Omental fat pad (tissue), 3 donors: ENCODE measurements at regions not wholly inside any gene's neighbourhood (a gene's known extent, or its start where the extent isn't known, plus 50 kb on each side); places are given as distances from the start of the nearest gene placed in this dataset.

ENCODE experiments used
- ATAC-seq: fragments of 150-250 bp; one replicate; pipeline ENCODE4 v1.9.1; 2016; ENCODE audit warnings: mild to moderate bottlenecking, moderate library complexity; ENCODE audit not compliant: low FRiP score
- DNase-seq: peaks from one replicate; pipeline ENCODE4 v3.0.0-alpha.2; 2019; ENCODE audit warnings: low spot score
- TF ChIP-seq, protein P1 (sequence below), 3 donors: fragments of 450-650 bp; IDR thresholded peaks; one replicate each; pipeline ENCODE4 v1.5.1; 2016 to 2017; ENCODE audit warnings: antibody characterized with exemption in 3 of 3, mild to moderate bottlenecking in 3 of 3, moderate library complexity in 2 of 3

DNA sequence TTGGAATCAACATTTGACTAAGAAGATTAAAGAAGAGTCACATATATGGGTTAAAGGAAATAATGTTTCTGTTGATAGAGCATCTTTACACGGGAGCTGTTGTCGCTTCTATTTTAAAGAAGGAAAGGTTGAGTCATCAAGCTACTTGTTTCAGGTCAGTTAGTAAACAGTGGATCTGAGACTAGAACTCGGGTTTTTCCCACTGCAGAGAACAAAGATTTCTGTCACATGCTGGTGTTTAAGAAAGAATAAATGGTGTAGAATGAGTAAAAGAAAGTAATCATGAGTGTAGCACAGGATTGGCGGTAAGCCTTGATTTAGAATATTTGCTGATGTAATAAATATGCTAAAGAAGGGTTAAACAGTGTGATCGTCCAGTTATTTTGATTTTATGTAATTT is 455.5 kb downstream of the AEBP2 start:
- TF ChIP-seq, protein P1, sequence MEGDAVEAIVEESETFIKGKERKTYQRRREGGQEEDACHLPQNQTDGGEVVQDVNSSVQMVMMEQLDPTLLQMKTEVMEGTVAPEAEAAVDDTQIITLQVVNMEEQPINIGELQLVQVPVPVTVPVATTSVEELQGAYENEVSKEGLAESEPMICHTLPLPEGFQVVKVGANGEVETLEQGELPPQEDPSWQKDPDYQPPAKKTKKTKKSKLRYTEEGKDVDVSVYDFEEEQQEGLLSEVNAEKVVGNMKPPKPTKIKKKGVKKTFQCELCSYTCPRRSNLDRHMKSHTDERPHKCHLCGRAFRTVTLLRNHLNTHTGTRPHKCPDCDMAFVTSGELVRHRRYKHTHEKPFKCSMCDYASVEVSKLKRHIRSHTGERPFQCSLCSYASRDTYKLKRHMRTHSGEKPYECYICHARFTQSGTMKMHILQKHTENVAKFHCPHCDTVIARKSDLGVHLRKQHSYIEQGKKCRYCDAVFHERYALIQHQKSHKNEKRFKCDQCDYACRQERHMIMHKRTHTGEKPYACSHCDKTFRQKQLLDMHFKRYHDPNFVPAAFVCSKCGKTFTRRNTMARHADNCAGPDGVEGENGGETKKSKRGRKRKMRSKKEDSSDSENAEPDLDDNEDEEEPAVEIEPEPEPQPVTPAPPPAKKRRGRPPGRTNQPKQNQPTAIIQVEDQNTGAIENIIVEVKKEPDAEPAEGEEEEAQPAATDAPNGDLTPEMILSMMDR (IDR thresholded peaks at IDR 0.05) = no peak
- ATAC-seq (no peak), DNase-seq (no peak)

DNA sequence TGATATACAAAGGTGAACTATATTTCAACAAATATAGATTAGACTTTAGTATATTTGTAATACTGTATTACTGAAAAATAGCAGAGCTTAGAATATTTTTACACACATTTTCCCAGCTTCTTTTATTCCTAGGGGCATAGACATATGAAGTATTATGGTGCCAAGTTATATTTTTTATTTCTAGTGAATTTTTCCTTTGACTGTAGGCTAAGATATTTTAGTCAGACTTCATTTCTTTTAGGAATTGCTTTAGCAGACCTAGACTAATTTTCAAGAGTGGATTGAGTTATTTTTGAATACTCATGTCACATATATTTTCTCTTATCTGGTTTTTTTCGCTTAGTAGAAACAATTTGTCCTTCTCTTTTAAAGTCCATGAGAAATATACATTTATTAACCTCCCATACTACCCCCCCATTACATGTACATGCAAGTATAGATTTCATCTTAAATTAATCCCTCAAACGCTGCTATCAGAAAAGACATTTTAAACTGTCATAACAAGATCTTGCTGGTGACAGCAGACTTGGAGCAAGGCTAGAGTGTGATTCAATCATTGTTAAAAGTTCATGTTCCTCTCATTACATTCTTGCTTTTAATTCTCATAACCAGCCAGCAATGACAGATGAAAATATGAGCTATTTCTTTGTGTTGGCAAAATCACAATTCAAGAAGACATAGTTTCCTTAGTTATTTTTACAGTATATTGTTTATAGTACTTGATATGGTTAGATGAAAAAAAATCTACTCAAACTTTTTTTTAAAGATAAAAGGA is 456.1 kb downstream of the AEBP2 start:
- ATAC-seq = no peak
- TF ChIP-seq, protein P1 (IDR thresholded peaks at IDR 0.05) = no peak
- no peak for DNase-seq

DNA sequence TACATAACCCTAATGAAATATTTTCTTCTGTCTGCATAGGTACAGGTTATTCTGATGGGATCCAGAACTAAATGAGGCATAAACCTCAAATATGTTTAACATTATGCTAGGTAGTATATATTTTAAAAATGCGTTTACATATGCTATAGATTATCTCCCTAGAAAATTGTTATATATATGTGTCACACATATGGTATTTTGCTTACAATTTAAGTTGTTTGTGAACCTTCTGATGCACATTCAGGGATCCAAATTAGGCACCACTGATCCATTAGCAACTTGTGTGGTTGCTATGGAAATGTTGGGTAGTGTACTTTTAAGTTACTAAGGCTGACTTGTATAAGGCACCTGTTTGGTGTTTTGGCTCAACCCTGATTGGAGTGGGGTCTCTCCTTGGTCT is 456.7 kb downstream of the AEBP2 start:
- ATAC-seq (no peak), DNase-seq (no peak)
- TF ChIP-seq, protein P1 (IDR thresholded peaks at IDR 0.05) = no peak

DNA sequence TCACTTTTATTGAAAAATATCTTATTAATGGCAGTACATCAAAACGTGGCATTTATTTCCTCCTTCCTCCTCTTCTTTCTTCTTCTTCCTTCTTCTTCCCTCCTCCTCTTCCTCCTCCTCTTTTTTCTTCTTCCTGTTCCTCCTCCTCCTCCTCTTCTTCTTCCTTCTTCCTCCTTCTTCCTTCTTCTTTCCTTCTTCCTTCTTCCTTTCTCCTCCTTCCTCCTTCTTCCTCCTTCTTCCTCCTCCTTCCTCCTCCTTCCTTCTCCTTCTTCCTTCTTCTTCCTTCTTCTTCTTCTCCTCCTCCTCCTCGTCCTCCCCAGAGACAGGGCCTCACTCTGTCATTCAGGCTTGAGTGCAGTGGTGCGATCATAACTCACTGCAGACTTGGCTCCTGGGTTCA is 457.2 kb downstream of the AEBP2 start:
- TF ChIP-seq, protein P1 (IDR thresholded peaks at IDR 0.05) = no peak
- no peak for DNase-seq
- no peak for ATAC-seq

DNA sequence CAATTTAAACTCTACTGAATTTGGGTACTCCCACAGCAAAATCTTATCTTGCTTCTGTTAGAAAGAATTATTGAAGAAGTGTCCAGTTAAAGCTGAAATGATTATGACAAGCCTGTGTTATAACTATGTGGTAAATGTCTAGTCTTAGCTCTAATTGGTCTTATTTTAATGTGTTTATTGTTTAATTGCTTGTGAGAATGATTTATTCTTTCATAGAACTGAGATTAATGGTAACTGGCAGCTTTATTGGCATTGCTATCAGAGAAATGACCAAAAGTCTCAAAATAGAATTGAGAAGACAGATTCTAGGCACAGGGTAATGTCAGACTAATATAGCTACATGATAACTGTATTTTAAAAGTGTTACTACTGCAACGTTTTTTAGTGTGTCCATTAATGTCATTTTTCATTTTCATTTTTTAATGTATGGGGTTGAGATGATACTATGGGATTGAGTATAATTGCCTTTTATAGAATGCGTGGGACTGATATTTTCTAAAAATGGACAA is 458.7 kb downstream of the AEBP2 start:
- no peak for ATAC-seq
- TF ChIP-seq, protein P1 (IDR thresholded peaks at IDR 0.05) = no peak
- no peak for DNase-seq

DNA sequence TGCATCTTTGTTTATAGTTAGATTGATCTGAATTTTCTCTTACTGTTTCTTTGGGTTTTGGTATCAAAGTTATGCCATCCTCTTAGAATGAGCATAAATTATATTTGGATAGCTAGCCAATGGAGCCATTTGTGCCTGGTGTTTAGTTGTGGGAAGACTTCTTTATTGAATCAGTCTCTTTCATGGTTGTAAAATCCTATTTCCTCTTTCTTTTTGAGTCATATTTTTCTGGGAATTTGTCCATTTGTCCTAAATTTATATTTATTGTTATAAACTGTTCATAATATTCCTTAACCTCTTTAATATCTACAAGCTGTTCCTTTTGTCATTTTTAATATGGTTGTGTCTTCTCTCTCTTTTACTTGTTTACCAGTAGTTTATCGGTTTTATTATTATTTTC is 462.5 kb downstream of the AEBP2 start:
- no peak for ATAC-seq
- no peak for DNase-seq
- TF ChIP-seq, protein P1 (IDR thresholded peaks at IDR 0.05) = no peak

DNA sequence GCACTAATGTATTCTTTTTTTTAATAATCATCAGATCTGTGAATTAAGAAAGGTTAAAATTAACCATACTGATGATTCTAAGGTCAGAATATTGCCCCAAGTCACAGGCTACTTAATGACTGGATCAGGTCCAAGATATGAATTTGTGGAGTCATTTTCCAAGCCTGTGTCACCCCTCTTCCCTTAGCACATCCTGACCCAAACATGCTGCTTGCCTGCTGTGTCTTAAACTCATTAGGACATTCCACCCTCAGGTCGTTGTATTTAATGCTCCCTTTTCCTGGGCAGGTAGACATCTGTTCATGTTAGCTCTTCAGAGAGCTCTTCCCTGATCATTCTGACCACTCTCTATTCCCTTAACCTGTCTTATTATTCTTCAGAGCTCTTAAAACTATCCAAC is 463.5 kb upstream of the PDE3A start:
- ATAC-seq (no peak), DNase-seq (no peak)
- TF ChIP-seq, protein P1 (IDR thresholded peaks at IDR 0.05) = no peak
